CD4-positive, alpha-beta T cell treated with Interleukin-2 at 100 ng/mL for 4 hours (primary cell): ENCODE measurements at regions not wholly inside any gene's neighbourhood (a gene's known extent, or its start where the extent isn't known, plus 50 kb on each side); places are given as distances from the start of the nearest gene placed in this dataset.

Experiments
- DNase-seq: peaks from one replicate; pipeline ENCODE4 v3.0.0-alpha.2; 2020; ENCODE audit warnings: low spot score

- DNase-seq: no peak
Observed at GRCh38 chr22:27420195-27420816, 381.2 kb downstream of the MN1 start.

DNA sequence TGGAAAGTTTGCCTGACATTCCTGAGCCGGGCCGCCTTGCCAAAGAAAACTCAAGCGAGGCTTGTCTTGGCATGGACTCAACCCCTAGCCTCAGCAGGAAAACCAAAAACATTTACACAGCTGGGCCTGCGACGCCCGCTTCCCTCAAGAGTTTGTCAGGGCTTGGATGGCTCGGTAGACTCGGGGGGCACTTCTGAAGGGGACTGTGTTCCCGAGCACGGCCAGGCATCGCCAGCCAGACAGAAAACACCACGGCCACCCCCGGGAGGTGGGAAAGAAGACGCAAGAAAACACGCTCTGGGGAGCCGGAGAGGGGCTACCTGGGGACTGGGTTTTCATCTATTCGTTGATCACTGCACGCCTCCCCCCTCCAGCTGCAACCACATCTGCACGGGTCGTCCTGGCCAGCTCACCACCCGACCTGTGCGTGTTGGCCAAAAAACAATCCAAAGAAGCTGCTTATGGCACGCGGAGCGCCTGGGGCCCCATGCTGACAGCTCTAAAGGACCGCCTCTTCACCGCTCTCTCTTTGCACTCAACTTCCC, 380.7 kb downstream of the MN1 start:
- DNase-seq: no peak

GRCh38 chr22:27422442-27422841, 379.1 kb downstream of the MN1 start:
- no peak for DNase-seq

DNA sequence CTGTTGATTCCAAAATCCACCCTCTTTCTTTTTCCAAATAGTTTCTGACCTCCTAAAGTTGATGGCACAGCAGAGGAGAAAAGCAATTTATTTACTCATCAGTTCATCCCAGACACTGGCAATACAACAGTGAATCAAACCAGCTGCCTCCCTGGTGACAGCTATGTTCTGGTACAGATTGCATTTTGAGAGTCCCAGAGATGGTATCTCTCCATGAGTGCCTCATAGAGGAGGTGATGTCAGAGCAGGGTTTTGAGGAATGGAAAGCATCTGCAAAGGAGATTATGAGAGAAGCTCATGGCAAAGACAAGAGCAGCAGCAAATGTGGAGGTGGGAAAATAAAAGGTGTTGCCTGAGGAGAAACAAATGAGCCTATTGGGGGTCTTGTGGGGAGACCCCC, 377.2 kb downstream of the MN1 start:
- DNase-seq: no peak

- DNase-seq: no peak
Observed at GRCh38 chr22:27429476-27429875, 372.1 kb downstream of the MN1 start.

GRCh38 chr22:27431081-27431480, 370.5 kb downstream of the MN1 start:
- no peak for DNase-seq

GRCh38 chr22:27431896-27432295, 369.7 kb downstream of the MN1 start:
- DNase-seq: no peak

DNA sequence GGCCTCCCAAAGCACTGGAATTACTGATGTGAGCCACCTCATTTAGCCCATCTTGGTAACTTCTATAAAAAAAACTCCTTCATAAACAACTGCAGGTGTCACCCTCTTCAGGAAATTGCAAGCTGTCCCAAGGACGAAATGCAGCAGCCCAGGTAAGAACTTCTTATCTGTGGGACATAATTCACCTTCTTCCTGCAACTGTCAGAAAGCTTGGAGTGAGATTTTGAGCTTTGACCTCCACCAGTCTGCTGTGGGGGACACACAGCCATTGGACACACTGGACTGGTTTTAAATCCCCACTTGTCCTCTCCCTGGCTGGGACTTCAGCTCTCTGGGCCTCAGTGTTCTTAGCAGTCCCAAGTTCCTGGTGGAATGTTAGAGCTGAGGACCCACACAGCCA, 368.5 kb downstream of the MN1 start:
- DNase-seq: no peak

GRCh38 chr22:27433585-27434190, 367.9 kb downstream of the MN1 start:
- DNase-seq: no peak

GRCh38 chr22:27434898-27435297, 366.7 kb downstream of the MN1 start:
- DNase-seq: no peak

- no peak for DNase-seq
Observed at GRCh38 chr22:27435844-27436576, 365.5 kb downstream of the MN1 start.

GRCh38 chr22:27436591-27436990, 365.0 kb downstream of the MN1 start:
- no peak for DNase-seq

DNA sequence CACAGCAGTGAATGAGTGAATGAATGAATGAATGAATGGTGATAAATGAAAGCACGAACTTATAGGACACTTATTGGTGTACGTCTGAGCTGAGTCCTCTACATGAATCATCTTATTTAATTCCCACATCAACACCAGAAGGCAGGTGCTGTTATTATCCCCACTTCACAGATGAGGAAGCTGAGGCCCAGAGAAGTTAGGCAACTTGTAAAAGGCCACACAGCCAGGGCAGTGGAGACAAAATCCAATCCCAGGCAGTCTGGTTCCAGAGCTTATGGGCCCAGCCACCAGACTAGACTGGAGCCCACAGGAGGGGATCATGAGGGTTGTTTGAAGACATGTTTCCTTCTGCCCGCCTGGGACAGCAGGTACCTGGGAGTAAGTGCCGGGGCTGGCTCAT, 364.0 kb downstream of the MN1 start:
- no peak for DNase-seq

DNA sequence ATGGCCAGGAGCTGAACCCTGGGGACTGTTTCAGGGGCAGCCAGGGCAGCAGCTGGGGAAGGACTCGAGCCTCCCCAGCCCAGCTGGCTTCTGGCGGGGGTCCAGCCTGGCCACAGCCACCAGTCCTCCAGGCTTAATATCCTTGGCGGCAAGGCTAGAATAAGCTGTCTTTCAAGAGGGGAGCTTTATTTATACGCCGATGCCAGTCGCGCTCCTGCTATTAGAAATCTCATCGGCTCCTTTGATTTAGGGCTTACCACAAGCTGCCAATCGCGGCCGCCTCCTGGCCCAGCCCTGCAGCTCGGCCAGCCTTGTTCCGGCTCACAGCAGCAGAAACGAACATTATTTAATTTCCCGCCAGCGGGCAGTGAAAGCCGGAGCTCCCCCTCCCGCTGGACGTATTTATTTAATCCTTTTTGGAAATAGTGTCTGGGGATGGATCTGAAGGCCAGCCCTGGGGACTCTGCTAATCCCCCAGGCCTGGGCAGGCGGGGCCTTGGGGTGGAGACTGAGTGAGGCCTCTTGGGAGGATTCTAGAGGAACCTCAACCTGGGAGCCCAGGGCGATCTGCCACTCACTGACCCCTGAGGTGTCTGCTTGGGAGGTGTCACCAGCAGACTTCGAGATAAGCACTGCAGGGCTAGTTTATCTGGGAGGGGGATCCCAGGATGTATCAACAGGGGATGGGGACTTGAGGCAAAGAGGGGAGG, 363.1 kb downstream of the MN1 start:
- DNase-seq: no peak

- DNase-seq: no peak
Observed at GRCh38 chr22:27439131-27439530, 362.4 kb downstream of the MN1 start.

- DNase-seq: no peak
Observed at GRCh38 chr22:27440304-27440865, 361.2 kb downstream of the MN1 start.

GRCh38 chr22:27441706-27442475, 359.7 kb downstream of the MN1 start:
- DNase-seq: no peak

GRCh38 chr22:27443306-27443705, 358.2 kb downstream of the MN1 start:
- DNase-seq: no peak

DNA sequence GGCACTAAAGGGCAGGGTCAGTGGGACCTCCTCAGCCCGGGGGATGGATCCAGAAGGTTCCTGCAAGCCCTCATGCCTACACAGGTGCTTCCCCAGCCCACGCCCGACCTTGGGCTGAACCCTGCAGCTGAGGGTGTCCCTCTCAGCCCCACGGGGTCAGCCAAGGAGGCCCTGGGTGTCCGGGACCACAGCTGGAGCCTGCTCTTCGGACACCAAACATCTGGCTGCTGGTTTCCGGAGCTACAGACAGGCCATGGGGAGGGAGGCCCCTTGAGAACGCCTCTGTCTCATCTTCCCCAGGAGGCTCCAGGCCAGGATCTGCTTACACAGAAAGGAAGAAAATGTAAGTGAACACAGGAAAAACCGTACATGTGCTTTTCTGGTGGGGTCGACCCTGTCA, 355.7 kb downstream of the MN1 start:
- DNase-seq: no peak

DNA sequence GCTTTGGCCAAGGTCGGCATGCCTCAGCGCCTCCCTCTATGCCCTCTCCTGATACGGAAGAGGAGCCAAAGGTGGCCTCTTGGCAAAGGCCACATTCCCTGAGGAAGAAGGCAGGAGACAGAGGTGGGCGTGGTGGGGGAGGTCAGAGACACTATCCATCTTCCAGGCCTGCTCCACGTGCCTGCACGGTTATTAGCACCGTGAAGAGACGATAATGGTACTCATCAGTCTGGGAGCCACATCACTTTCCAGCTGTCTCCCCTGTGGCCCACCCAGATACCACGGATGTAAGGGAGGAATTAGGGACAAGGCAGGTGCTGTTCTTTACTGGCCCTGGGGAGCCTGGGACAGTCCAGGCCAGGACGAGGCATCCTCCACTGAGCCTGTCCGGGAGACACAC, 354.3 kb downstream of the MN1 start:
- DNase-seq: no peak

DNA sequence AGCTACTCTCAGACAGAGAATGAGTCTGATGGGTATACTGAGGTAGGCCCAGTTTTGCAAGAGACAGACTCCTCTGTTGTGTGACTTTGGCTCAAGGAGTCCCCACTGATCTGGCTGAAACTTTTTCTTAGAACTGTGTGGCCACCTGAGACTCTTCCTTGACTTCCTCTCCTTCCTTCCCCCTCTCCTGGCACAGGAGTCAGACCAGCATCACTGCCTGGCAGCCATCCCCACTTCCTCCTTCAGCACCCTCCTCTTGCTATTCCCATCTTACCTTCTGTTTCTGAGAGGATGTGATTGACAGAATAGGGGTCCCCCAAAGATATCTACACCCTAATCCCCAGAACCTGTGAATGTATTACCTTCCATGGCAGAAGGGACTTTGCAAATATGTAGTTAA, 351.1 kb downstream of the MN1 start:
- no peak for DNase-seq

DNA sequence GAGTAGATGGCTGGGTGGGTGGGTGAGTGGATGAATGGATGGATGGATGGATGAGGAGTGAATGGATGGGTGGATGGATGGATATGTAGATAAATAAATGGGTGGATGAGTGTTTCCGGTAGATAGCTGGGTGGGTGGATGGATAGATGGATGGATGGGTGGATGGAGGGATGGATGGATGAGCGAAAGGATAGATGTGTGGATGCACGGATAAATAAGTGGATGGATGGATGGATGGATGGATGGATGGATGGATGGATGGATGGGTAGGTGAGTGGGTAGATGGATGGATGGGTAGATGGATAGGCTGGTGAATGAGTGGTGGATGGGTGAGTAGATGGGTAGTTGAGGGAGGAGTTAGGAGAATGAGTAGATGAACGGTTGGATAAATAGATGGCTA, 349.3 kb downstream of the MN1 start:
- no peak for DNase-seq
